ENCODE measurements at regions not wholly inside any gene's neighbourhood (a gene's known extent, or its start where the extent isn't known, plus 50 kb on each side); places are given as distances from the start of the nearest gene placed in this dataset.

GRCh38 chr2:9103663-9104277, 100.3 kb upstream of the MBOAT2 start:
- DNase-seq, result no peak

- DNase-seq, result no peak
These were observed 99.6 kb upstream of the MBOAT2 start for GRCh38 chr2:9102861-9103662.

- DNase-seq, result no peak
These were observed 98.4 kb upstream of the MBOAT2 start for GRCh38 chr2:9101763-9102425.

- no peak for DNase-seq
These were observed 96.8 kb upstream of the MBOAT2 start for GRCh38 chr2:9100080-9100876.

GRCh38 chr2:9099341-9099751, 95.9 kb upstream of the MBOAT2 start:
- DNase-seq, result no peak

- DNase-seq, result no peak
These were observed 94.4 kb upstream of the MBOAT2 start for GRCh38 chr2:9097892-9098291.

GRCh38 chr2:9097239-9097638, 93.8 kb upstream of the MBOAT2 start:
- DNase-seq, result no peak

GRCh38 chr2:9096761-9097160, 93.3 kb upstream of the MBOAT2 start:
- DNase-seq, result no peak

GRCh38 chr2:9095690-9096089, 92.2 kb upstream of the MBOAT2 start:
- DNase-seq, result no peak

- DNase-seq, result no peak
These were observed 91.7 kb upstream of the MBOAT2 start for GRCh38 chr2:9095226-9095625.

- no peak for DNase-seq
These were observed 90.6 kb upstream of the MBOAT2 start for GRCh38 chr2:9094117-9094516.

- no peak for DNase-seq
These were observed 89.8 kb upstream of the MBOAT2 start for GRCh38 chr2:9093324-9093723.

- DNase-seq, result no peak
These were observed 89.1 kb upstream of the MBOAT2 start for GRCh38 chr2:9092383-9093282.

- DNase-seq, result no peak
These were observed 88.3 kb upstream of the MBOAT2 start for GRCh38 chr2:9091811-9092210.

- DNase-seq, result no peak
These were observed 86.3 kb upstream of the MBOAT2 start for GRCh38 chr2:9089831-9090230.

GRCh38 chr2:9087121-9087681, 83.7 kb upstream of the MBOAT2 start:
- no peak for DNase-seq

- no peak for DNase-seq
These were observed 83.0 kb upstream of the MBOAT2 start for GRCh38 chr2:9086465-9086864.

- no peak for DNase-seq
These were observed 81.9 kb upstream of the MBOAT2 start for GRCh38 chr2:9085353-9085752.

- no peak for DNase-seq
These were observed 79.8 kb upstream of the MBOAT2 start for GRCh38 chr2:9083287-9083686.

GRCh38 chr2:9082158-9082557, 78.7 kb upstream of the MBOAT2 start:
- DNase-seq, result no peak

- DNase-seq, result no peak
These were observed 78.3 kb upstream of the MBOAT2 start for GRCh38 chr2:9081750-9082149.

GRCh38 chr2:9078405-9078804, 74.9 kb upstream of the MBOAT2 start:
- no peak for DNase-seq

Measured in right forelimb (tissue), 1 donor.